ENCODE measurements at regions not wholly inside any gene's neighbourhood (a gene's known extent, or its start where the extent isn't known, plus 50 kb on each side); places are given as distances from the start of the nearest gene placed in this dataset.
A peak's percentile ranks its signal among the peaks of the same experiment; 100 is the strongest.

DNA sequence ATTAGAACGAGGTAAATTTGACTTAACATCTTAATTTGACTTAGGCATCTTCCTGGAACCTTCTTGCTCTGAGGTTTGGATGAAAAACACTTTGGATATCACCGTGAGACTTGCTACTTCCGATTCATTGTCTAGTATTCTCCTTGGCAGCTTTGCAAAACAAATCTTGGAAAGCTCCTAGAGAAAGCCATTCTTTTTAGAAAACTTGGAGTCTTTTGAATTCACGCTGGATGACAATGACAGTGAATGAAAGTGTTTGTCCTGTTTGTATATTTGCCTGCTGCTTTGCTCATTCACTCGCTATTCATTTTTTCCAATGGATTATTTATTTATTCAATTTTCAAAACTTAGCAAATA is 222.1 kb upstream of the HMGA2 start:
- TF ChIP-seq, protein P1, sequence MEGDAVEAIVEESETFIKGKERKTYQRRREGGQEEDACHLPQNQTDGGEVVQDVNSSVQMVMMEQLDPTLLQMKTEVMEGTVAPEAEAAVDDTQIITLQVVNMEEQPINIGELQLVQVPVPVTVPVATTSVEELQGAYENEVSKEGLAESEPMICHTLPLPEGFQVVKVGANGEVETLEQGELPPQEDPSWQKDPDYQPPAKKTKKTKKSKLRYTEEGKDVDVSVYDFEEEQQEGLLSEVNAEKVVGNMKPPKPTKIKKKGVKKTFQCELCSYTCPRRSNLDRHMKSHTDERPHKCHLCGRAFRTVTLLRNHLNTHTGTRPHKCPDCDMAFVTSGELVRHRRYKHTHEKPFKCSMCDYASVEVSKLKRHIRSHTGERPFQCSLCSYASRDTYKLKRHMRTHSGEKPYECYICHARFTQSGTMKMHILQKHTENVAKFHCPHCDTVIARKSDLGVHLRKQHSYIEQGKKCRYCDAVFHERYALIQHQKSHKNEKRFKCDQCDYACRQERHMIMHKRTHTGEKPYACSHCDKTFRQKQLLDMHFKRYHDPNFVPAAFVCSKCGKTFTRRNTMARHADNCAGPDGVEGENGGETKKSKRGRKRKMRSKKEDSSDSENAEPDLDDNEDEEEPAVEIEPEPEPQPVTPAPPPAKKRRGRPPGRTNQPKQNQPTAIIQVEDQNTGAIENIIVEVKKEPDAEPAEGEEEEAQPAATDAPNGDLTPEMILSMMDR (IDR thresholded peaks at IDR 0.05; ENCODE audit: low read depth, low read length, missing control alignments): no peak
- H3K4me3 ChIP-seq (ENCODE audit: low read depth, low read length): no peak overlapping the region
- in situ Hi-C loops (cut with HindIII; ENCODE audit: low sequenced_read_pairs): no loop called here
- DNase-seq (ENCODE audit: low read depth): no peak

DNA sequence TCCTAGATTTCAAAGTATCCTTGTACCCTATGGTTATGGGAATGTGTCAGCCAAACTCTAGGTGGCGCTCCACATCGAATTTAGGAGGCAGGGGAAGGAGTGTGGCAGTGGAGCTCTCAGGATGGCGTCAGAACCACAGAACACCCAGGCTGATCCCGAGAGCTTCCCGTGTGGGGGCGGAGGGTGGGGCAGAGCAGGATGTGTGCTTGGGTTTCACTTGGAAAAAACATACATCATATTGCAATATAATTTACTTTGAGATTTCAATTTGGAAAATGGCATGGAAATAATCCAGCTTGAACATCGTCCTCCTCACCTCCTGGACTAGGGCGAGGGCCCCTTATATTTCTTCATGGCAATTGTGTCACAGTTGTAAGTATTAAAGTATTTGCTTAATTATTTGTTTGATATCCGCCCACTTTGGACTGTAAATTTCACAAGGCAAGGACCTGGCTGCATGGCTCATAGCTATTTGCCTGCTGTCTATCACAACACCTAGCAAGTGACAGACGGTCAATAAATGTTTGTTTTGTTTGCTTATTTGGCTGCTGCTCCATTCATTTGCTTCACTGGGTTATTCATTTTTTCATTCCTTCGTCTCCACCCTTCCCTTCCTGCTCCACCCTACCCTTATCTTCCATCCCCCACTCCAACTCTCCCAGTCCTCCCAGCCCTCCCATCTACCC is 221.5 kb upstream of the HMGA2 start:
- H3K4me3 ChIP-seq (ENCODE audit: low read depth, low read length): peak overlapping the region; percentile 21
- DNase-seq (ENCODE audit: low read depth): peak; percentile 87
- TF ChIP-seq, protein P1 (IDR thresholded peaks at IDR 0.05; ENCODE audit: low read depth, low read length, missing control alignments): peak; percentile 76
- in situ Hi-C loops (cut with HindIII; ENCODE audit: low sequenced_read_pairs): no loop called here

DNA sequence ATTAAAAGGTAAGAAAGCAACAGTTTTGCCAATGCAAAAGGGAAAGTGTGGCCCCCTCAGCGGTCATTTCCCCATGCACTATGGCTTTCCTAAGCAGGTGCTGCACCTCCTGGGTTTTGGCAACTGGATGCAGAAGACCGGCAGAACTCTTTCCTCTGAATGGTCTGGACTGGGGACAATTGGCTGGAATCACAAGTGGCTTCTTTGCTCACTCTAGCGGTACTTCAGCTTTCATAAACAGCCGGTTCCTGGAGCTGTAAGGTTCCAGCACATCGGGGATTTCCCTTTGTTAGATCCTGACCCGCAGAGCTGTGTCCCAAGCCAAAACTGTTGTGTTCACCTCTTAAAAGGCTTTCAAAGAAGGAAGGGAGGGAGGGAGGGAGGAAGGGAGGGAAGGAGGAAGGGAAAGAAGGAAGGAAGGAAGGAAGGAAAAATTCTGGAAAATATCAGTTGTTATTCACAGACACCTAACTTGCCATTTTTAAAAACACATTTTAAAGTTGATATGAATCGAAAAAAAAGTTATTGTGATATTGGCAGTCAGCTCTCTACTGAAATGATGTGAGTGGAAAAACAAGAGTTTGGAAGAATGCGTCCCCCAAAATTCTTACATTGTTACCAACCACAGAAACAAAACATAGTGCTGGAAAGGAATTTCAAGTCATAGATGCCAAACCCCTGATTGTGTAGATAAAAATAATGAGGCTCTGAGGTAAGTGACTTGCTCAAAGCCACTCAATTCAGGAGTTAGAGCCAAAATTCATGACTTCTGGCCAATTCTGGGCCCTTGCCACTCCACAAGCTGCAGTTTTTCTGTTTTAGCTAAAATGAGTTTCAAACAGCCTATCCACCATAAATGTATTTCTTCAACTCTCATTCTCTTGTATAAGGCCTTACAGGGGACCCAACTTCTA is 220.6 kb upstream of the HMGA2 start:
- in situ Hi-C loops (cut with HindIII; ENCODE audit: low sequenced_read_pairs): no loop called here
- TF ChIP-seq, protein P1 (IDR thresholded peaks at IDR 0.05; ENCODE audit: low read depth, low read length, missing control alignments): no peak
- peak overlapping the region; percentile 21 for H3K4me3 ChIP-seq (ENCODE audit: low read depth, low read length)
- peak; percentile 91 for DNase-seq (ENCODE audit: low read depth)

DNA sequence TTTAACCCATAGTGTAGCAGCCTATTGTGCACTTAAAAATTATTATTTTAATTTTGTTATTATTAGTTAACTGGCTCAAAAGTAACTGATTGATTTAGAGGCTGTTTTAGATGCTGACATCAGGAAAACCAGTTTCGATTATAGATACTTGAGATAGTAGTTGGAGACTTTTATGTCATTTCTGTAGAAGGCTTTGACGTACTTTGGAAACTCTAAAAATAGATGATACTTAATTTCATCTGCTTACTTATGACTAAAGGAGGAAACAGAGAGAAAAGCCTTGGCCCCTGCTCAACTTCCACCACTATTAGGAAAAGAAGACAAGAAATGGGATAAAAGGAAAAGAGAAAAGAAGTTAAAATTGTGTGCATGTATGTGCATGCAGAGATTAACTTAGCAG is 219.3 kb upstream of the HMGA2 start:
- in situ Hi-C loops (cut with HindIII; ENCODE audit: low sequenced_read_pairs): no loop called here
- DNase-seq (ENCODE audit: low read depth): no peak
- no peak overlapping the region for H3K4me3 ChIP-seq (ENCODE audit: low read depth, low read length)
- TF ChIP-seq, protein P1 (IDR thresholded peaks at IDR 0.05; ENCODE audit: low read depth, low read length, missing control alignments): no peak

DNA sequence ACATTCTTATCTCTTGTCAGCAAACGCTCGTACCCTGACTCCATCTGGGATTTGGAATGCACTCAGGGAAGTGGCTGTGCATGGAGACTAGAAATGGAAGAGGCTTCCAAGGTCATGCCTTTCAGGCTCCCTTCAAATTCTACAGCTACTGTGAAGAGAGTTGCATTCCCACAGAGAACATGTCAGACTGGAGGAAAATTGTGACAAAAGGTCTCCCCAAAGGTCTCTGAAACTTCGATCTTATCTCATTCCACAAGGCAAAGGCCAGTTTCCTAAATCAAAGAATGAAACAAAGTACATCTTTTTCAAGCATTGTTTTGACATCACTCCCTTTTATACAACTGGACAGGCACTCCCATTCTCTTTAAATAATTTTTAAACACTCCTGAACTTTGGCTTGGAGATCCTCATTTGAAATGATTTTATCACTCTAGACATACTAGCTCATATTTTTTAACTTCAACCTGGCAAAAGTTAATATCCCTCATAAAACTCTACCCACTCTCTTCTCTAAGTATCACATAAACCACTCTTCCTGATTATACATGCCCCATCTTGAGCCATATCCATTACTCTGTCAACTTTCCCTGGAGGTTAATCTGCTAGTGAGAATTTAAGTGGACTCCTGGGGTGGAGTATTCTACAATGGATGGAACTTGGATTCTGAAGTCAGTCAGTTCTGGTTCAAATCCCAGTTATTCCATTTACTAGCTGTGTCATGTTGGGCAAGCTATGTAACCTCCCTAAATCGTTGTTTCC is 218.1 kb upstream of the HMGA2 start:
- H3K4me3 ChIP-seq (ENCODE audit: low read depth, low read length): no peak overlapping the region
- in situ Hi-C loops (cut with HindIII; ENCODE audit: low sequenced_read_pairs): no loop called here
- no peak for DNase-seq (ENCODE audit: low read depth)
- TF ChIP-seq, protein P1 (IDR thresholded peaks at IDR 0.05; ENCODE audit: low read depth, low read length, missing control alignments): no peak

DNA sequence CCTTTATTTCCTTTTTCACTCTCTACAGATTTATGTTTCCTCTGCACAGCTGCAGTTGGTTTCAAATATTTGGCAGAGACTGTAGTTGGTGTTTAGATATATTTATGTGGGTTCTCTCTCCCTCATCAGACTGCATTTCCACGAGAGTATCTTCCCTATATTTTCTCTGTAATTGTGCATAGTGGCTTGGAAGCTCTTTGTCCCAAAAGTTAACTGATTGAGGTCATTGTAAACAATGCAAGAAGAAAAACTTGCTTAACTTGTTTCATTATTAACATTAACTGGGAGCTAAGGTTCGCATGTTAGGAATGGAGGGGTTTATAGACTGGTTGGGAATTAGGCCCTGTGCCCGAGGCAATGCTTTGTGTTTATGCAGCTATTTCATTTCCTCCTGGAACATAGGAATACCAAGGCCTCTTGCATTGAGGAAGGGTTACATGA is 216.9 kb upstream of the HMGA2 start:
- DNase-seq (ENCODE audit: low read depth): no peak
- H3K4me3 ChIP-seq (ENCODE audit: low read depth, low read length): no peak overlapping the region
- in situ Hi-C loops (cut with HindIII; ENCODE audit: low sequenced_read_pairs): no loop called here
- TF ChIP-seq, protein P1 (IDR thresholded peaks at IDR 0.05; ENCODE audit: low read depth, low read length, missing control alignments): no peak

Data from astrocyte of the cerebellum (primary cell).